GM19043 (cell line): ENCODE measurements at regions not wholly inside any gene's neighbourhood (a gene's known extent, or its start where the extent isn't known, plus 50 kb on each side); places are given as distances from the start of the nearest gene placed in this dataset.

ENCODE experiments used
- ATAC-seq: cut with Tn5 transposase; IDR thresholded peaks from one replicate; pipeline ENCODE4 v1.9.1; 2021; ENCODE audit warnings: low read depth; ENCODE audit not compliant: unreplicated experiment

GRCh38 chr2:78262713-78263375, 740.7 kb upstream of the LRRTM4 start:
- ATAC-seq: no peak

GRCh38 chr2:78263571-78263970, 741.4 kb upstream of the LRRTM4 start:
- ATAC-seq: no peak

GRCh38 chr2:78264130-78264529, 742.0 kb upstream of the LRRTM4 start:
- no peak for ATAC-seq

GRCh38 chr2:78281164-78281563, 744.3 kb upstream of the REG3G start:
- ATAC-seq: no peak

GRCh38 chr2:78290581-78291214, 734.8 kb upstream of the REG3G start:
- no peak for ATAC-seq

GRCh38 chr2:78293768-78294167, 731.7 kb upstream of the REG3G start:
- no peak for ATAC-seq

GRCh38 chr2:78301166-78301789, 724.2 kb upstream of the REG3G start:
- no peak for ATAC-seq

- no peak for ATAC-seq
Observed at GRCh38 chr2:78304678-78305077, 720.8 kb upstream of the REG3G start.

- ATAC-seq: no peak
Observed at GRCh38 chr2:78309460-78309859, 716.0 kb upstream of the REG3G start.

GRCh38 chr2:78315368-78315767, 710.1 kb upstream of the REG3G start:
- no peak for ATAC-seq

- ATAC-seq: no peak
Observed at GRCh38 chr2:78318275-78318674, 707.2 kb upstream of the REG3G start.

GRCh38 chr2:78330193-78330592, 695.3 kb upstream of the REG3G start:
- ATAC-seq: no peak

- ATAC-seq: no peak
Observed at GRCh38 chr2:78351208-78351607, 674.3 kb upstream of the REG3G start.

GRCh38 chr2:78353168-78353567, 672.3 kb upstream of the REG3G start:
- no peak for ATAC-seq

- no peak for ATAC-seq
Observed at GRCh38 chr2:78355967-78356366, 669.5 kb upstream of the REG3G start.

GRCh38 chr2:78383576-78383975, 641.9 kb upstream of the REG3G start:
- no peak for ATAC-seq

GRCh38 chr2:78397198-78397597, 628.3 kb upstream of the REG3G start:
- ATAC-seq: no peak

GRCh38 chr2:78407960-78408794, 617.3 kb upstream of the REG3G start:
- no peak for ATAC-seq

GRCh38 chr2:78408795-78409118, 616.7 kb upstream of the REG3G start:
- ATAC-seq: no peak

- ATAC-seq: no peak
Observed at GRCh38 chr2:78411303-78411702, 614.2 kb upstream of the REG3G start.

GRCh38 chr2:78416625-78417300, 608.7 kb upstream of the REG3G start:
- no peak for ATAC-seq
